ENCODE measurements at regions not wholly inside any gene's neighbourhood (a gene's known extent, or its start where the extent isn't known, plus 50 kb on each side); places are given as distances from the start of the nearest gene placed in this dataset.

DNA sequence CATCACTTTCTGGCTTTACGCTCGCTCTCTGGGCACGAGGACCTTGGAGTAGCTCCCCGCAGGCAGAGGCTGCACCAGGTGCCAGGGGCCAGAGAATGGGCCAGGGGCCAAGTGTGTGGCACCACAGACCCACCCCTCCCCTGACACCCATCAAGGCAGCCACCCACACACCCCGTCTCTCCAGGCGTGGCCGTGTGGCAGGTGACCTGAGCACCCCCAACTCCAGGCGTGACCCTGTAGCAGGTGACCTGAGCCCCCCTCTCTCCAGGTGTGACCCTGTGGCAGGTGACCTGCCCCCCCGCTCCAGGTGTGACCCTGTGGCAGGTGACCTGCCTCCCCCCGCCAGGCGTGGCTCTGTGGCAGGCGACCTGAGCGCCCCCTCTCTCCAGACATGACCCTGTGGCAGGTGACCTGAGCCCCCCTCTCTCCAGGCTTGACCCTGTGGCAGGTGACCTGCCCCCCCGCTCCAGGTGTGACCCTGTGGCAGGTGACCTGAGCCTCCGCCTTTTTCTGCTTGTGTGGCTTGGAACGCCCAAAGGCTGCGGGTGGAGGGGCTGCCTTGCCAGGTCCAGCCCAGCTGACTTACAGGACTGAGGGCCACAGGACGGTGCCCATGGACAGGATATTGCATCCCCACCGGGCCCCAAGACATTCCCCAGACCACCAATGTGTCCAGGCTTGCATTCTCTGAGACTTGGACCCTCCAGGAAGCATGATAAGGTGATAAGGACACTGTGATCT lies 667.2 kb downstream of the BRD1 start:
- no peak for ATAC-seq

DNA sequence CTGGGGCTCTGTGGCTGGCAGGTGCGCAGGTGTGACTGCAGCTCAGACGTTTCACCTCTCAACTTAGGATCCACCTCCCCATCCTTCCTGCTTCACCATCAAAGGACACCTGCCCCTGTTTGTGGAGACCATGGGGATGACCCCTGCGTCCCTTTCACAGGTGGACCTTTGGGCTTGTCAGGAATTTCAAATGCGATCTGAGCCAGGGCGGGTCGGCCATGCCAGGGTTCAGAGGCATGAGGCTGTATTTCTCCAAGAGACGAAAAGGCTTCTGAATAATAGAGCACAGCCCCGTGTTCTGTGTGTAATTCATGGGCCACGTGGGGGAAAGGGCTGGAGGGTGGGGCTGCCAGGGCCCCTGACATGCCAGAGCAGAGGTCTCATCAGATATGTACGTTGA lies 668.0 kb downstream of the BRD1 start:
- no peak for ATAC-seq

DNA sequence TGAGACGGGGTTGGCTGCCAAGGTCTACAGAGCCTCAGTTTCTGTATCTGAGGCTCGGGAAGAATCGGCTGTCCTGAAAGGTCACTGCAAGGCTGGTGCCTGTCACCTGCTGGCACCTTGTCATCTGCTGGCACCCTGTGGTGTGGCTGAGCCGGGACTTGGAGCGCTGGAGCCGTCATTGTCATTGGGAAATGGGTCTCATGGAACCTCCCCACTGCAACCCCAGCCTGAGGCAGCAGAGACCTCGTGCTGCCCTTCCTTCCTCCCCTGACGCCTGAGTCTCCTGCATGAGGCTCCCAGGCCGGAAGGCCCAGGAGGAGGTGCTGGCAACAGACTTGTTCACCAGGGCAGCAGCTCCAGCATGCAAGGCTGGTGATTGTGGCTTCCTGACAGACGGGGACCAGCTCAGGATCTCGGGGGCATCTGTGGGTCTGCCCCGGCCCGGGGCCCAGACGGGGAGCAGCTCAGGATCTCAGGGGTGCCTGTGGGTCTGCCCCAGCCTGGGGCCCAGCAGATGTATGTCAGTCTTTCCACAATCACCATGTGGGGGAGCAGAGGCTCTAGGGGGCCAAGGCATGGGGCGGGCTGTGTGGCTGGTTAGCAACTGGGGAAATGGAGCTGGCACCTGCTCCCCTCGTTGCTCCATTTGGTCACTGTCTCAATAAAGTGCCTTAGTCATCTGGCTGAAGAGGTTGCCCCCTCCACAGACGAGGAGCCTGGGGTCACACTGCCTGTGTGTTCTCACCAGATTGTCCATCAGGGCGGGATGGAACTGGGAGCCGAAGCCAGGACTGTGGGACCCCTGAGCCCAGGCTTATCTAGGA lies 668.7 kb downstream of the BRD1 start:
- no peak for ATAC-seq

GRCh38 chr22:49157529-49158339 lies 669.9 kb downstream of the BRD1 start:
- ATAC-seq = no peak

- ATAC-seq = no peak
Measured at GRCh38 chr22:49156662-49157285, 670.9 kb downstream of the BRD1 start.

DNA sequence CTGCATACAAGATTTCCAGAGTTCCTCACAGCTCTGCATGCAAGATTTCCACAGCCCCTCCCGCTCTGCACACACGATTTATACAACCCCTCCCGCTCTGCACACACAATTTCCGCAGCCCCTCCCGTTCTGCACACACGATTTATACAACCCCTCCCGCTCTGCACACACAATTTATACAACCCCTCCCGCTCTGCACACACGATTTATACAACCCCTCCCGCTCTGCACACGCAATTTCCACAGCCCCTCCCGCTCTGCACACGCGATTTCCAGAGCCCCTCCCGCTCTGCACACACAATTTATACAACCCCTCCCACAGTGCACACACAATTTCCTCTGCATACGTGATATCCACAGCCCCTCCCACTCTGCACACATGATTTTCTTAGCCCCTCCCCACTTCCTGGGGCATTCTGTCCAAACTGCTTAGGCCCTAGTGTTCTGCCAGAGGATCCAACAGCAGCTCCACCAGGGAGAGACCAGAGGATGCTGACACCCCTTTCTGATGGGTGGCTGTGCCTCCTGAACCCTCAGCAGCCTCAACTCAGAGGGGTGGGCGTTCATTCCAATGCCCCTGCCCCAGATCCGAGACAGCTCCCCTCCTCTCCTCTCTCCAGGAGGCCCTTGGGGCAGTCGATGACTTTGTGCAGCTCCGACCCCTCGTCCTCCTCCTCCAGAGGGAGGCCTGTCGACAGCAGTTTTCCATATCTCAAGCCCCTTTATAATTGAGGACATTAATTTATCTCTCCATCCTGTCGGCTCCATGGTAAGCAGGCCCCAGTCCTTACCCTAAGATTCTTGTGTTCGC lies 671.7 kb downstream of the BRD1 start:
- ATAC-seq = no peak

DNA sequence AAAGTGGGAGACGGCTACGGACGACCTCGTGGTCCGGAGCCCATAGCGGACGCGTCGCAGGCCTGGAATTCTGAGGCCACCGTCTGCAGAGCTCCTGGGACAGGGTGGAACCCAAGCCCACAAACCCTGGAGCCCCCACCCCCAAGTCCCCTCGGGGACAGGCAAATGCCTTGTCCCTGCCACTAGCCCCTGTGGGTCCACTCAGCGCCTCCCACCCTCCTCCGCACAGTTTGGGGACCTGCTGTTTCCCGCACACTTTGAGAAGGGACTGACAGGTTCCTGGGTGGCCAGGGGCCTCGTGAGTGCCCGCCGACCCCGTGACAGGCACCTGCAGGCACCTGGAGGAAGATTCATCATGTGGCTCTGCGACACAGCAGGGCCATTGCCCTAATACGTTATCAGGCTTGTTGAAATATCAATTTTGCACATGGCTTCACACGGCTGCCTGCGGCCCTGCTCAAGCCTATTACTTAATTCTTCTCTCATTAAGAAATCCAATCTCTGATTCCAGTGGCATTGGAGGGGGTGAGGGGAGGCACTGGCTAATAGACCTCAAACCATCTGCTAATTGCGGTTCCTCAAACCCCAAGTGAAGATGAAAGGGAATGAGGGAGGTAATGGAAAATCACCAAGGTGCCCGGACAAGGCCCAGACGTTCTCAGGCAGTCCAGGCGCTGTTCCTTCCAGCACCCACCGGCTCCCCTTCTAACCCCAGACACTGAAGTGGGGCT lies 672.5 kb downstream of the BRD1 start:
- no peak for ATAC-seq

DNA sequence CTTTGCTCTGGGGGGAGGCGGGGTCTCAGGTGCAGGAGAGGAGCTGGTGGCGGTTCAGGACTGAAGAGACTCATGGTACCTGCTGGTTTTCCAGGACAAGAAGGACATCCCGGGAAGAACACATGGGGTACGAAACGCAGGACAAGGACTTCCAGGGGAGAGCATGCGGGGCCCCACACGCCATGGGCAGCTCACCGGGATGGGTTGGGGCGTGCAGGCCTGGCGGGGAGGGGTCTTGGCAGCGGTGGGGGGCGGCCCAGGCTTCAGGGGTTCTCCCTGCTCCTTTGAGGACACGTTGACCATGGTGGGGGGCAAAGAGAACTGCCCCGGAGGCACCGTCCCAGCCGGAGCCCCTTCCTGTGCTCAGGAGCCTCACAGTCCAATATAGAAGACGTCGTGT lies 673.2 kb downstream of the BRD1 start:
- no peak for ATAC-seq

GRCh38 chr22:49153921-49154320 lies 673.8 kb downstream of the BRD1 start:
- no peak for ATAC-seq

DNA sequence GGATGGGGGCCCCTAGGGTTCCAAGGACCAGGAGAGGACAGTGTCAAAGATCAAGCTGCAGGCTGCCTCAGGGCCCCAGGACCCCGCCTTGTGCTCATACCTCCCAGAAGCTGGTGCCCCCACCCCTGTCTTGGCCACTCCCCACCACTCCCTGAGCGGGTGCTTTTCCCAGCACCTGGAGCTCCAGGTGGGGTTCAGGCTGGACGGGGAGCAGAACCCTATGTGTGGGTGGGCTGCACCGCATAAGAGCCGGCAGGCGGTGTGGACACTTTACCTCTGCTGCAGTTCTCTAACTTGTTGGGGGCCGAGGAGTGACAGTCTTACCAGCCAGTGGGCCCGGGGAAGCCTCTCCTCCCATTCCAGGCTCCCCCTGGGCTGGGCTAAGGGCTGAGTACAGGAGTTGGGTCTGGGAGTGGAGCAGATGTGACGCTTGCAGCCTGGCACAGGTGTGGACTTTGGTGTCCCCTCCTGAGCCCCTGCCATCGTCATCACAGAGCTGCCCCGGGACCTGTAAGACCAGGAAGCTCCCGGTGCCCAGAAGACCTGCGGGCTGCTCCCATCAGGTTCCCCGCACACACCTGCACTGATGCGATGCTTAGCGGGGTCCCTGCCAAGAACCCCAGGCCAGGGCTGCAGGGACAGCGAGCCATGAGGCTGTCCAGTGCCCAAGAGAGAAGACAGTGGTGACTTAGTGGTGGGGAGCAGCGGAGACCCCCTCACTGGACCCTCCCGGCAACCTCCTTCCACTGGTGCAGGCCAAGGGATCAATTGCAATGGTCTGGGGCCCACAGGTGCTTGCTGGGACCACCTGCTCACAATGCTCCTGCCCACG lies 674.5 kb downstream of the BRD1 start:
- ATAC-seq = no peak

- ATAC-seq = no peak
Measured at GRCh38 chr22:49152127-49152938, 675.3 kb downstream of the BRD1 start.

- no peak for ATAC-seq
Measured at GRCh38 chr22:49151256-49152126, 676.2 kb downstream of the BRD1 start.

DNA sequence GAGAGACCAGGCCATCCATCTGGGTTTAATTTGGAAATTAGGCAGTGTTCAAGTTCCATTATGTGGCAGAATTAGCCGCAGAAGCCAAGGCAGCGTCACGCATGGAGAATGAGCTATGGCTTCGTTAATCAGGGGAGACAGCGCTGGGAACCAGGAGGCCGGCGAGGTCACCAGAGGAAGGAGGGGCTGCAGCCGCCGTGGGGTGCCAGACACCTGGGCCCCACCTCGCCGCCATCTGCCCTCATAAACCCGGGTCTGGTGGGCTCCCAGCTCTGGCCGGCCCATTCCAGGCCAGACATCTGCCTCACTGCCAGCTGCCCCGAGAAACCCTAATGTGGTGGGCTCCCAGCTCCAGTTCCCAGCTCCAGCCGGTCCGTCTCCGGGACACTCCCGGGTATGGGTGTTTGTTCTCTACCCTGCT lies 676.9 kb downstream of the BRD1 start:
- no peak for ATAC-seq

- no peak for ATAC-seq
Measured at GRCh38 chr22:49149721-49150608, 677.7 kb downstream of the BRD1 start.

- no peak for ATAC-seq
Measured at GRCh38 chr22:49148895-49149418, 678.7 kb downstream of the BRD1 start.

- no peak for ATAC-seq
Measured at GRCh38 chr22:49147617-49148175, 680.0 kb downstream of the BRD1 start.

DNA sequence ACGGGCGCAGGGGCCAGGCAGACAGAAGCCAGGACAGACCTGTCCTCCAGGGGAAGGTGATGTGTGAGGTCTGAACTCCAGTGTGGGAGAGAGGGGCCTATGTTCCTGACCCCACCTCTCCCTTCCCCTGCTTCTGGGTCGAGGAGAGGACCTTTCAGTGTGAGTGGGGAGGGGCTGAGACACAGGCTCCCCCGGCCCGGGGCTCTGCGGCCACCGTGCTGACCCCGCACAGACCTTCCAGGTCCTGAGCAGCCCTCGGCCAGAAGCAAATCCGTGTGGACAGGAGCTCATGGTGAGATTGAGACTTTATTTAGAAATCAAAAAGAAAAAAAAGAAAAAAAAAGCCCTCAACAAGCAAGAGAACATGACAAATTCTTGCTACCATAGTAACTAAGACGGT lies 680.5 kb downstream of the BRD1 start:
- ATAC-seq = no peak

Measured in activated CD4-positive, CD25-positive, alpha-beta regulatory T cell treated with anti-CD3 and anti-CD28 coated beads, Interleukin-2, amount 50 U/mL, for 24 hours (primary cell).